Thymus (tissue), 11 donors: ENCODE measurements at regions not wholly inside any gene's neighbourhood (a gene's known extent, or its start where the extent isn't known, plus 50 kb on each side); places are given as distances from the start of the nearest gene placed in this dataset.
"Not testable (repeated sequence)": the region's sequence is repeated elsewhere in the genome, so short reads cannot be mapped to it uniquely, and the experiment has no call there.

ENCODE experiments used
- DNase-seq, 9 donors: peaks; one replicate each; pipeline ENCODE4 v3.0.0-alpha.2; 2013; ENCODE audit warnings: low spot score in 9 of 9, low read depth in 6 of 9, missing footprints in 1 of 9
- H3K27ac ChIP-seq, 2 donors: one replicate each; pipeline ENCODE4 v1.5.1; 2013; ENCODE audit warnings: control low read depth in 1 of 2, low read depth in 1 of 2, low read length in 1 of 2, mild to moderate bottlenecking in 1 of 2, moderate library complexity in 1 of 2
- H3K27me3 ChIP-seq, 2 donors: one replicate each; pipeline ENCODE4 v1.5.1; 2013; ENCODE audit warnings: low read length in 1 of 2; ENCODE audit not compliant: control insufficient read depth in 2 of 2, insufficient read depth in 1 of 2
- H3K36me3 ChIP-seq, 2 donors: one replicate each; pipeline ENCODE4 v1.5.1; 2013; ENCODE audit warnings: low read length in 1 of 2, mild to moderate bottlenecking in 1 of 2, moderate library complexity in 1 of 2; ENCODE audit not compliant: control insufficient read depth in 2 of 2, insufficient read depth in 2 of 2
- H3K4me1 ChIP-seq, 2 donors: one replicate each; pipeline ENCODE4 v1.5.1; 2013; ENCODE audit warnings: low read length in 2 of 2; ENCODE audit not compliant: control insufficient read depth in 2 of 2, insufficient read depth in 2 of 2
- H3K4me3 ChIP-seq, 2 donors: one replicate each; pipeline ENCODE4 v1.5.1; 2013; ENCODE audit warnings: low read length in 2 of 2, control low read depth in 1 of 2, mild to moderate bottlenecking in 1 of 2
- H3K9me3 ChIP-seq, 2 donors: one replicate each; pipeline ENCODE4 v1.5.1; 2013; ENCODE audit warnings: low read length in 1 of 2, mild to moderate bottlenecking in 1 of 2; ENCODE audit not compliant: control insufficient read depth in 2 of 2, insufficient read depth in 1 of 2
- WGBS: extraction: QIAGEN DNeasy Blood & Tissue Kit; methylation state at CpG from one replicate; pipeline ENCODE4 v1.1.7; 2013; 5-methylcytosine and 5-hydroxymethylcytosine counted together
- donor health status: healthy.

DNA sequence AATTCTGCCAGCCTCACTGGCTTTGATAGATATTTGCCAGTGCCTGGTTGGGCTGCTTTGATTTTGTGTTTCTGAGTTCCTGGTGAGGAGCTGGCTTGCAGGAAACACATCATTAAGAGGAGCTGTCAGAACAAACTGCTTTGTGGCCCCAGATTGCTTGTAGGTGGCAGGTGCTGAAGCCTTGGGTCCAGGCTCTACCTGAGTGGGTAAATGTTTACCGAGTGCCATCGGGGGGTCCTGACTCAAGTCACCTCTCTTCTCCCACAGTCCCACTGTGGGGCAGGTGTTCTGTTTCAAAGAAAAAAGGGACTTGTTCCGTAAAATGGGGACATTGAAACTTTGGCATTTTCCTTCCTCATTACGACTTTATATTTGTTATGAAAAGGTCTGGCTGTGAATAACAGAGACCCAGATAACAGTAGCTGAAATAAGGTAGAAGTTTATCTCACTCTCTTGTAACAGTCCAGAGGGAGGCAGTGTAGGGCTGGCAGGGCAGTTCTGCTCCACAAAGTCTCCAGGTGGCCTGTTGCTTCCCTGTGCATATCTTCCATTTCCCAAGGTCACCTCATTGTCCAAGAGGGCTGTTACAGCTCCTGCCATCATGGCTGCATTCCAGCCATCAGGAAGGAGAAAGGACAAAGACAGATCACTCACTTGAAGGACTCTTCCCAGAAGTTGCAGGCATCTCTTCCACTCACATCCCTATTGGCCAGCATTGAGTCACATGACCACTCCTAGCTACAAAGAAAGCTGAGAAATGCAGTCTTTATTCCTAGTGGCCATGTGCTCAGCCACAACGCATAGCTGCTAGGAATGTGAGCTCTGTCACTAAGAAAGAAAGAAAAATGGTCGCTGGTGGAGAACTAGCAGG is 149.9 kb upstream of the KCNG1 start:
- no peak for DNase-seq
- no peaks in the 10 kb centered on the region for H3K36me3 ChIP-seq
- H3K27ac ChIP-seq, result no peak overlapping the region
- H3K27me3 ChIP-seq, result no peaks in the 10 kb centered on the region
- H3K9me3 ChIP-seq, result no peaks in the 10 kb centered on the region
- no peak overlapping the region for H3K4me3 ChIP-seq
- H3K4me1 ChIP-seq, result no peaks in the 10 kb centered on the region
- 90% methylated on average over 6 of the region's 6 CpGs for WGBS

- H3K27me3 ChIP-seq, result no peaks in the 10 kb centered on the region
- no peaks in the 10 kb centered on the region for H3K4me1 ChIP-seq
- DNase-seq, result no peak
- no peak overlapping the region for H3K4me3 ChIP-seq
- H3K36me3 ChIP-seq, result no peaks in the 10 kb centered on the region
- 91% methylated on average over 2 of the region's 2 CpGs for whole genome bisulfite sequencing
- H3K9me3 ChIP-seq, result no peaks in the 10 kb centered on the region
- no peak overlapping the region for H3K27ac ChIP-seq
Measured at GRCh38 chr20:51171141-51171540, 148.2 kb upstream of the KCNG1 start.

- Histone ChIP-seq H3K4me3 (no peak overlapping the region), H3K4me1 (no peaks in the 10 kb centered on the region), H3K27ac (no peak overlapping the region), H3K36me3 (no peaks in the 10 kb centered on the region), H3K9me3 (no peaks in the 10 kb centered on the region), H3K27me3 (no peaks in the 10 kb centered on the region)
- no peak for DNase-seq
- 86% methylated on average over 3 of the region's 3 CpGs for WGBS
Measured at GRCh38 chr20:51169813-51170212, 146.9 kb upstream of the KCNG1 start.

GRCh38 chr20:51167911-51168310 is 145.0 kb upstream of the KCNG1 start:
- not testable (repeated sequence) for DNase-seq, H3K9me3 ChIP-seq, H3K27me3 ChIP-seq, H3K36me3 ChIP-seq, H3K4me1 ChIP-seq, H3K4me3 ChIP-seq, H3K27ac ChIP-seq
- WGBS, result 87% methylated on average over 4 of the region's 4 CpGs

DNA sequence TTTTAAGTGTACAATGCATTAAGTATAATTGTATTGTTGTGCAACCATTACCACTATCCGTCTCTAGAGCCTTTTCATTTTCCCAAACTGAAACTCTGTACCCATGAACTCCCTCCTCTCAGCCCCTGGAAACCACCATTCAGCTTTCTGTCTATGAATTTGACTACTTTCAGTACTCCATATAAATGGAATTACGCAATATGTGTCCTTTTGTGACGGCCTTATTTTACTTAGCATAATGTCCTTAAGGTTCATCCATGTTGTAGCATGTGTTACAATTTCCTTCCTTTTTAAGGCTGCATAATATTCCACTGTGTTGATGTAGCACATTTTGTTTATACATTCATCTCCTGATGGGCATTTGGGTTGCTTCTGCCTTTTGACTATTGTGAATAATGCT is 143.6 kb upstream of the KCNG1 start:
- Histone ChIP-seq H3K27me3 (no peaks in the 10 kb centered on the region), H3K9me3 (no peaks in the 10 kb centered on the region), H3K36me3 (no peaks in the 10 kb centered on the region), H3K4me1 (no peaks in the 10 kb centered on the region), H3K4me3 (no peak overlapping the region), H3K27ac (no peak overlapping the region)
- DNase-seq, result no peak
- WGBS, result 72% methylated on average over 3 of the region's 3 CpGs

GRCh38 chr20:51165131-51165530 is 142.2 kb upstream of the KCNG1 start:
- H3K36me3 ChIP-seq, result no peaks in the 10 kb centered on the region
- no peaks in the 10 kb centered on the region for H3K4me1 ChIP-seq
- H3K27ac ChIP-seq, result no peak overlapping the region
- no peaks in the 10 kb centered on the region for H3K27me3 ChIP-seq
- peaks cover 0 to 1% of the 10 kb centered on the region in 2 donors for H3K9me3 ChIP-seq
- H3K4me3 ChIP-seq, result no peak overlapping the region
- 84% methylated on average over 9 of the region's 9 CpGs for WGBS
- DNase-seq, result no peak

- H3K27me3 ChIP-seq, result no peaks in the 10 kb centered on the region
- no peaks in the 10 kb centered on the region for H3K36me3 ChIP-seq
- no peak overlapping the region for H3K27ac ChIP-seq
- H3K4me3 ChIP-seq, result no peak overlapping the region
- no peak for DNase-seq
- H3K9me3 ChIP-seq, result peaks cover 0 to 1% of the 10 kb centered on the region in 2 donors
- WGBS, result 96% methylated on average over 2 of the region's 2 CpGs
- H3K4me1 ChIP-seq, result no peaks in the 10 kb centered on the region
Measured at GRCh38 chr20:51164731-51165130, 141.8 kb upstream of the KCNG1 start.

GRCh38 chr20:51163996-51164600 is 141.2 kb upstream of the KCNG1 start:
- H3K4me3 ChIP-seq, result no peak overlapping the region
- no peaks in the 10 kb centered on the region for H3K27me3 ChIP-seq
- no peaks in the 10 kb centered on the region for H3K4me1 ChIP-seq
- 78% methylated on average over 13 of the region's 13 CpGs for WGBS
- no peak overlapping the region for H3K27ac ChIP-seq
- no peaks in the 10 kb centered on the region for H3K36me3 ChIP-seq
- peaks cover 0 to 1% of the 10 kb centered on the region in 2 donors for H3K9me3 ChIP-seq
- no peak for DNase-seq

DNA sequence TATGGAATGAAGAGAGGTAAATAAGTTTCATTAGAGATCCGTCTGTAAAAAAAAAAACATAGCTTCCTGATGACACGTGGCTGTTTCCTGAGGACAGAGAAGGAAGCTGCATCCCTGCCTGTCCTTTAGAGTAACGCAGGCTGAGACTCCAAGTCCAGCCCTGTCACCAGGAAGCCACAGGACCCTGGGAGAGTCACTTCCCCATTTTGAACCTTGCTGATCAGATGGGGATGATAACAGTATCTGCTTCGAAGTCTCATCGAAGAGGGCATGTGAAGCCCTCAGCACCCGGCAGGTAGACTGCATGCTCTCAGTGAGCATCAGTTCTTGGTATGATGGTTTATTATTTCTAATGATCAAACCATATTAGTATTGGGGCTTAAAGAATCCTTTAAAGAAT is 139.1 kb upstream of the KCNG1 start:
- Histone ChIP-seq H3K36me3 (no peaks in the 10 kb centered on the region), H3K4me3 (no peak overlapping the region), H3K9me3 (peaks cover 0 to 1% of the 10 kb centered on the region in 2 donors), H3K27ac (no peak overlapping the region), H3K27me3 (no peaks in the 10 kb centered on the region), H3K4me1 (no peaks in the 10 kb centered on the region)
- 33% methylated on average over 6 of the region's 6 CpGs for WGBS
- no peak for DNase-seq
